Keratinocyte (primary cell): ENCODE measurements at regions not wholly inside any gene's neighbourhood (a gene's known extent, or its start where the extent isn't known, plus 50 kb on each side); places are given as distances from the start of the nearest gene placed in this dataset.

Source experiments
- DNase-seq: peaks from one replicate; pipeline ENCODE4 v3.0.0-alpha.2; 2011; ENCODE audit warnings: low read depth, missing footprints, low spot score
- FAIRE-seq: peaks from 2 replicates; lab custom pipeline; 2011; peaks lifted over from hg19 to GRCh38; lab: Jason Lieb, UNC
- H2AFZ ChIP-seq: 2 replicates; pipeline ENCODE4 v1.6.0; 2012; ENCODE audit warnings: low read length, control low read depth, inconsistent platforms; ENCODE audit not compliant: control insufficient read depth
- H3K27ac ChIP-seq: 2 replicates; pipeline ENCODE4 v1.5.1; 2011; ENCODE audit warnings: low read length; ENCODE audit not compliant: control insufficient read depth, insufficient read depth
- H3K27me3 ChIP-seq: 3 replicates; pipeline ENCODE4 v1.6.0; 2011; ENCODE audit warnings: low read length; ENCODE audit not compliant: control insufficient read depth, insufficient read depth; ENCODE audit errors: extremely low read depth
- H3K36me3 ChIP-seq, 2 experiments: 2 replicates in 1 of 2; 3 replicates in 1 of 2; pipeline ENCODE4 v1.5.1; 2011; ENCODE audit warnings: low read length in 2 of 2, mild to moderate bottlenecking in 1 of 2; ENCODE audit not compliant: control insufficient read depth in 2 of 2, insufficient read depth in 2 of 2; ENCODE audit errors: extremely low read depth in 1 of 2
- H3K4me1 ChIP-seq: 3 replicates; pipeline ENCODE4 v1.5.1; 2011; ENCODE audit warnings: low read length; ENCODE audit not compliant: control insufficient read depth, insufficient read depth; ENCODE audit errors: extremely low read depth
- H3K4me2 ChIP-seq: 3 replicates; pipeline ENCODE4 v1.6.0; 2011; ENCODE audit warnings: low read depth, low read length; ENCODE audit not compliant: control insufficient read depth, insufficient read depth; ENCODE audit errors: extremely low read depth
- H3K4me3 ChIP-seq, 3 experiments: fragments of 200-600 bp in 1 of 3; sonication (generic) in 1 of 3; 2 replicates in 2 of 3; 3 replicates in 1 of 3; pipeline ENCODE4 v1.5.1; 2011 to 2016; ENCODE audit warnings: low read length in 3 of 3, mild to moderate bottlenecking in 3 of 3, control low read depth in 2 of 3, inconsistent platforms in 1 of 3, low read depth in 1 of 3, mixed read lengths in 1 of 3, mixed run types in 1 of 3, moderate library complexity in 1 of 3; ENCODE audit not compliant: control insufficient read depth in 2 of 3, insufficient read depth in 2 of 3; ENCODE audit errors: extremely low read depth in 1 of 3
- H3K79me2 ChIP-seq: 2 replicates; pipeline ENCODE4 v1.6.0; 2012; ENCODE audit warnings: low read length; ENCODE audit not compliant: control insufficient read depth, insufficient read depth
- H3K9ac ChIP-seq: 3 replicates; pipeline ENCODE4 v1.6.0; 2011; ENCODE audit warnings: low read length; ENCODE audit not compliant: control insufficient read depth, insufficient read depth; ENCODE audit errors: extremely low read depth
- H3K9me1 ChIP-seq: 3 replicates; pipeline ENCODE4 v1.6.0; 2011; ENCODE audit warnings: low read length; ENCODE audit not compliant: control insufficient read depth, insufficient read depth; ENCODE audit errors: extremely low read depth
- H3K9me3 ChIP-seq: 2 replicates; pipeline ENCODE4 v1.5.1; 2012; ENCODE audit warnings: low read depth, low read length; ENCODE audit not compliant: control insufficient read depth
- H4K20me1 ChIP-seq: 3 replicates; pipeline ENCODE4 v1.6.0; 2011; ENCODE audit warnings: low read length; ENCODE audit not compliant: control insufficient read depth, insufficient read depth; ENCODE audit errors: extremely low read depth
- EZH2 ChIP-seq: IDR thresholded peaks from one replicate; pipeline ENCODE4 v1.6.1; 2012; ENCODE audit warnings: inconsistent platforms, mild to moderate bottlenecking, low read length, moderate library complexity
- dilution Hi-C: fragments of 300-500 bp; cut with MboI; formaldehyde crosslinking; loops from one replicate; pipeline ENCODE4 v1.7.0; 2020; ENCODE audit warnings: low sequenced_read_pairs; ENCODE audit not compliant: extremely low pct_ligation_motif_present
- TF ChIP-seq, protein P1 (sequence below), 3 experiments: IDR thresholded peaks in 1 of 3; conservative IDR thresholded peaks in 1 of 3; optimal IDR thresholded peaks in 1 of 3; 2 replicates in 2 of 3; 3 replicates in 1 of 3; pipeline versions ENCODE3 to v1.5.1; 2011; ENCODE audit warnings: low read length in 3 of 3, mild to moderate bottlenecking in 3 of 3, moderate library complexity in 2 of 3, control low read depth in 1 of 3, inconsistent platforms in 1 of 3; ENCODE audit not compliant: insufficient read depth in 2 of 3; ENCODE audit errors: extremely low read depth in 1 of 3

DNA sequence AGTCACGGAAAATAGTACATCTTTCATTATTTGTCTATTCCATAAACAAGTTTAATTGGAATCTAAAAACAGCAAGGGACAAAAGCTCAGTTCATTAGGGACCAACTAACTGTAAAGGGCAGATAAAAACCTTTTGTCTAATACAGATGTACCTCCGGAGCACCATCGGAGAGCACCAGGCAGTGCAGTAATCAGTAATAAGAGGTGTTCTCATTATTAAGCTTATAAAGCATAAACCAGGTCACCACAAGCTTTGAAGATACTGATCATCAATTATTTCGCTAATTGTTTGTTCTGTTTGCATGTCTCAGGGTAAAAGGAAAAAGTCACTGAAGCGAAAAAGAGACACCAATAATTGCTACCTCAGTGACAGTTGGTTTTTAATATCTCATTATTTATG is 207.3 kb upstream of the PRKD1 start:
- dilution Hi-C loops: no loop called here
- no peaks in the 10 kb centered on the region for H3K9me3 ChIP-seq
- no peak for FAIRE-seq

DNA sequence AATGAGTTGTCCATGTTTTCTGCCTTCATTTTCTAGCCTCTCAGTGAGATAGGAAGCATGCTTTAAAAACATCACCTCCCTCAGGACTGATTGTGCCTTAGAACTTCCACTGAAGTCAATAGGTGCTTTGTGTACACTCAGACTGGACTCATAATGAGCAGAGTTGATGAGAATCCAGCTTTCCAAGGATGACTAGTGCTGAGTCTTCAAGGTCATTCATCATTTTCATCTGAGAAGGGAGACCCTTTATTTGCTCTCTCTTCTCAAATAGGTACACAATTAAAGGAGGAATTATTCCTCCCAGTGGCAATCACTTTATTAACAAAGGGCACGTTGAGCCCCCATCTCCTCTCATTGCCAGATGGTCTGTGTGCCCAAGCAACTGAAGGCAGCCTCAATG is 210.9 kb upstream of the PRKD1 start:
- no peak overlapping the region for H3K4me2 ChIP-seq
- no peaks in the 10 kb centered on the region for H4K20me1 ChIP-seq
- no peak overlapping the region for H2AFZ ChIP-seq
- H3K4me1 ChIP-seq: no peaks in the 10 kb centered on the region
- no peaks in the 10 kb centered on the region for H3K9me1 ChIP-seq
- TF ChIP-seq, protein P1, sequence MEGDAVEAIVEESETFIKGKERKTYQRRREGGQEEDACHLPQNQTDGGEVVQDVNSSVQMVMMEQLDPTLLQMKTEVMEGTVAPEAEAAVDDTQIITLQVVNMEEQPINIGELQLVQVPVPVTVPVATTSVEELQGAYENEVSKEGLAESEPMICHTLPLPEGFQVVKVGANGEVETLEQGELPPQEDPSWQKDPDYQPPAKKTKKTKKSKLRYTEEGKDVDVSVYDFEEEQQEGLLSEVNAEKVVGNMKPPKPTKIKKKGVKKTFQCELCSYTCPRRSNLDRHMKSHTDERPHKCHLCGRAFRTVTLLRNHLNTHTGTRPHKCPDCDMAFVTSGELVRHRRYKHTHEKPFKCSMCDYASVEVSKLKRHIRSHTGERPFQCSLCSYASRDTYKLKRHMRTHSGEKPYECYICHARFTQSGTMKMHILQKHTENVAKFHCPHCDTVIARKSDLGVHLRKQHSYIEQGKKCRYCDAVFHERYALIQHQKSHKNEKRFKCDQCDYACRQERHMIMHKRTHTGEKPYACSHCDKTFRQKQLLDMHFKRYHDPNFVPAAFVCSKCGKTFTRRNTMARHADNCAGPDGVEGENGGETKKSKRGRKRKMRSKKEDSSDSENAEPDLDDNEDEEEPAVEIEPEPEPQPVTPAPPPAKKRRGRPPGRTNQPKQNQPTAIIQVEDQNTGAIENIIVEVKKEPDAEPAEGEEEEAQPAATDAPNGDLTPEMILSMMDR (optimal IDR thresholded peaks at IDR 0.05 in 1 of 3, IDR thresholded peaks at IDR 0.05 in 1 of 3, conservative IDR thresholded peaks at IDR 0.05 in 1 of 3; ENCODE audit: extremely low read depth in 1 of 3, insufficient read depth in 2 of 3, low read length in 3 of 3): no peak
- TF ChIP-seq EZH2: no peak
- no peak overlapping the region for H3K9ac ChIP-seq
- H3K79me2 ChIP-seq: no peaks in the 10 kb centered on the region
- no peak overlapping the region for H3K4me3 ChIP-seq
- H3K27me3 ChIP-seq: no peaks in the 10 kb centered on the region
- no peak overlapping the region for H3K27ac ChIP-seq
- H3K36me3 ChIP-seq: no peaks in the 10 kb centered on the region
- no peaks in the 10 kb centered on the region for H3K9me3 ChIP-seq
- dilution Hi-C loops: no loop called here
- DNase-seq (no peak), FAIRE-seq (no peak)

More for the DNA sequence above, 207.3 kb upstream of the PRKD1 start:
- Histone ChIP-seq H3K79me2 (no peaks in the 10 kb centered on the region), H3K9ac (no peak overlapping the region), H3K4me2 (no peak overlapping the region), H2AFZ (no peak overlapping the region), H3K27me3 (no peaks in the 10 kb centered on the region), H4K20me1 (no peaks in the 10 kb centered on the region), H3K4me3 (no peak overlapping the region), H3K9me1 (no peaks in the 10 kb centered on the region), H3K36me3 (no peaks in the 10 kb centered on the region), H3K27ac (no peak overlapping the region), H3K4me1 (no peaks in the 10 kb centered on the region)
- no peak for TF ChIP-seq EZH2
- TF ChIP-seq, protein P1 (optimal IDR thresholded peaks at IDR 0.05 in 1 of 3, IDR thresholded peaks at IDR 0.05 in 1 of 3, conservative IDR thresholded peaks at IDR 0.05 in 1 of 3; ENCODE audit: extremely low read depth in 1 of 3, insufficient read depth in 2 of 3, low read length in 3 of 3): no peak
- no peak for DNase-seq
